ENCODE measurements at regions not wholly inside any gene's neighbourhood (a gene's known extent, or its start where the extent isn't known, plus 50 kb on each side); places are given as distances from the start of the nearest gene placed in this dataset.

GRCh38 chr12:89895101-89895500 lies 186.5 kb upstream of the ATP2B1 start:
- TF ChIP-seq, protein P1, sequence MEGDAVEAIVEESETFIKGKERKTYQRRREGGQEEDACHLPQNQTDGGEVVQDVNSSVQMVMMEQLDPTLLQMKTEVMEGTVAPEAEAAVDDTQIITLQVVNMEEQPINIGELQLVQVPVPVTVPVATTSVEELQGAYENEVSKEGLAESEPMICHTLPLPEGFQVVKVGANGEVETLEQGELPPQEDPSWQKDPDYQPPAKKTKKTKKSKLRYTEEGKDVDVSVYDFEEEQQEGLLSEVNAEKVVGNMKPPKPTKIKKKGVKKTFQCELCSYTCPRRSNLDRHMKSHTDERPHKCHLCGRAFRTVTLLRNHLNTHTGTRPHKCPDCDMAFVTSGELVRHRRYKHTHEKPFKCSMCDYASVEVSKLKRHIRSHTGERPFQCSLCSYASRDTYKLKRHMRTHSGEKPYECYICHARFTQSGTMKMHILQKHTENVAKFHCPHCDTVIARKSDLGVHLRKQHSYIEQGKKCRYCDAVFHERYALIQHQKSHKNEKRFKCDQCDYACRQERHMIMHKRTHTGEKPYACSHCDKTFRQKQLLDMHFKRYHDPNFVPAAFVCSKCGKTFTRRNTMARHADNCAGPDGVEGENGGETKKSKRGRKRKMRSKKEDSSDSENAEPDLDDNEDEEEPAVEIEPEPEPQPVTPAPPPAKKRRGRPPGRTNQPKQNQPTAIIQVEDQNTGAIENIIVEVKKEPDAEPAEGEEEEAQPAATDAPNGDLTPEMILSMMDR (IDR thresholded peaks at IDR 0.05) = no peak
- no peaks in the 10 kb centered on the region for H3K9me3 ChIP-seq
- intact Hi-C loops (cut with DNase I) = no loop called here
- H3K36me3 ChIP-seq = no peaks in the 10 kb centered on the region
- no peak for ATAC-seq
- no peaks in the 10 kb centered on the region for H3K4me1 ChIP-seq
- H3K27me3 ChIP-seq = no peaks in the 10 kb centered on the region
- no peak overlapping the region for H3K4me3 ChIP-seq
- H3K27ac ChIP-seq = no peak overlapping the region
- DNase-seq = no peak

DNA sequence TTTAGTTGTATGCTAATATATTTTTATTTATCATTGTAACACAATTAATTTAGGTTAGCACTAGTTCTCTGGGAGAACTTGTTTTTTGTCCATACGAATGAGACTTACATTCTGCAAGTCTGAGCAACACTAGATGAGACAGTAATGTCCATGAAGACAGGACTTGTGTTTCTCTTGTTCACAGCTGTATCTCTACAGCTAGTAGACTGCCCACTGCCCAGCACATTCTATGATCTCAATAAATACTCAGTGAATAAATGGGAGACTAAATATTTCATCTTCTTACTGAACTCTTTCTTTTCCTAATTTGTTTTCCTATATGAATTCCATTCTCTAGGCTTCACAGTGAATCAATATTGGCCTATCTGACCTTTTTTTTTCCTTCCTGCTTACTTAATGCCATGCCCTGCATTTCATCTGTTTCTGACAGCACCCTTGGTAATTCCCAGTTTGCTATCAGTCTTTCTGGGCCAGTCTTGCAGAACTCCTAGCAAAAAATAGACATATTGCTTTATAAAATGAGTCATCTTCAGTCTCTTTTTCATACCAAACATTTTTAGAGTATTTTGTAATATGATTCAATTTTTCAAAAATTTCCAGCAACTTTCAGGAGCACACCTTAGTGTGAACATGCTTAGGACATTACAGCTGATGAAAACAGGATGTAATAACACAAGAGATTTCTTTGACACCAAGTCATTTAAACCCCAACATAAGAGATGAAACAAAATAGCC lies 185.5 kb upstream of the ATP2B1 start:
- TF ChIP-seq, protein P1 (IDR thresholded peaks at IDR 0.05) = no peak
- no peaks in the 10 kb centered on the region for H3K27me3 ChIP-seq
- intact Hi-C loops (cut with DNase I) = no loop called here
- DNase-seq = no peak
- no peak overlapping the region for H3K27ac ChIP-seq
- no peak for ATAC-seq
- H3K9me3 ChIP-seq = no peaks in the 10 kb centered on the region
- H3K4me3 ChIP-seq = no peak overlapping the region
- no peaks in the 10 kb centered on the region for H3K36me3 ChIP-seq
- H3K4me1 ChIP-seq = no peaks in the 10 kb centered on the region

GRCh38 chr12:89892436-89892835 lies 183.8 kb upstream of the ATP2B1 start:
- Histone ChIP-seq H3K4me1 (no peaks in the 10 kb centered on the region), H3K4me3 (no peak overlapping the region), H3K27me3 (no peaks in the 10 kb centered on the region), H3K27ac (no peak overlapping the region), H3K9me3 (no peaks in the 10 kb centered on the region), H3K36me3 (no peaks in the 10 kb centered on the region)
- TF ChIP-seq, protein P1 (IDR thresholded peaks at IDR 0.05) = no peak
- ATAC-seq (no peak), DNase-seq (no peak)
- intact Hi-C loops (cut with DNase I) = no loop called here

DNA sequence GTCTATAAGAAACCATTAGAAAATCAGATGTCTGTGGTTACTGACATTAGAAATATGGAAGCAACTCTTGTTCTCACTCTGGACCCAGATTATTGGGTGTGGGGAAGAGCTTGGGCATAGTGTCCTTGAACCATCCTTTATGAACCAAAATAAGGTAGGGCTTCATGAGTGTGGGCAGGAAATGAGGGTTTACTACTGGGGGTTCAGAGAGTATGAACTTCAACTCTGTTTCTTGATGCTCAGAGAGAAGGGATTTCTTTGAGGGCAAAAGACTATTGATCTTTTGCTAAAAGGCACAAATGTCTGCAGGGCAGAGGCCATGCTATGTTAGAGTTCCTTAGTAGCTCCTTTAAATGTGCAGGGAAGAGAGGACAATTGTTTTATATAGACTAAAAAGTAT lies 183.3 kb upstream of the ATP2B1 start:
- intact Hi-C loops (cut with DNase I) = no loop called here
- no peaks in the 10 kb centered on the region for H3K36me3 ChIP-seq
- ATAC-seq = no peak
- H3K4me3 ChIP-seq = no peak overlapping the region
- no peaks in the 10 kb centered on the region for H3K27me3 ChIP-seq
- H3K27ac ChIP-seq = no peak overlapping the region
- TF ChIP-seq, protein P1 (IDR thresholded peaks at IDR 0.05) = no peak
- no peaks in the 10 kb centered on the region for H3K9me3 ChIP-seq
- no peaks in the 10 kb centered on the region for H3K4me1 ChIP-seq
- DNase-seq = no peak

DNA sequence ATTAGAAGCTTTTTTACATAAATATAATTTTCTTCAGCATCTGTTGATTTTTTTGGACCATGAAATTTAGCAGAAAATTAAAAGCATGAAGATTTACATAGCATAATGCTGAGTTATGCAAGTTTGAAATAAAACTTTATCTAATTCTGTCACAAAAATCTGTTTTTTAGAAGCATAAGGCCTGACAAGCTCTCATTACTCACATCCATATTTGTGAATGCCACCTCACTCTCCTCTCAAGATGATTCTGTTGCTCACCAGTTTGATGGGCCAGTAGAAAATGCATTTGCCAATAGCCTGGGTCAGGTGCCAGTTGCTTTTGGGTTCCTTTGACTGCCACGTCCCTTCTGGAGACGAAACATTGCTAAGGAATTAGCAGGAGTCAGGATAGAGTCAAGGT lies 181.5 kb upstream of the ATP2B1 start:
- DNase-seq = no peak
- Histone ChIP-seq H3K9me3 (no peaks in the 10 kb centered on the region), H3K4me1 (no peaks in the 10 kb centered on the region), H3K27me3 (no peaks in the 10 kb centered on the region), H3K4me3 (no peak overlapping the region), H3K36me3 (no peaks in the 10 kb centered on the region), H3K27ac (no peak overlapping the region)
- intact Hi-C loops (cut with DNase I) = no loop called here
- ATAC-seq = no peak
- TF ChIP-seq, protein P1 (IDR thresholded peaks at IDR 0.05) = no peak

All from left lung (tissue), 4 donors.